ENCODE measurements at regions not wholly inside any gene's neighbourhood (a gene's known extent, or its start where the extent isn't known, plus 50 kb on each side); places are given as distances from the start of the nearest gene placed in this dataset.
"Not testable (repeated sequence)": the region's sequence is repeated elsewhere in the genome, so short reads cannot be mapped to it uniquely, and the experiment has no call there.

DNA sequence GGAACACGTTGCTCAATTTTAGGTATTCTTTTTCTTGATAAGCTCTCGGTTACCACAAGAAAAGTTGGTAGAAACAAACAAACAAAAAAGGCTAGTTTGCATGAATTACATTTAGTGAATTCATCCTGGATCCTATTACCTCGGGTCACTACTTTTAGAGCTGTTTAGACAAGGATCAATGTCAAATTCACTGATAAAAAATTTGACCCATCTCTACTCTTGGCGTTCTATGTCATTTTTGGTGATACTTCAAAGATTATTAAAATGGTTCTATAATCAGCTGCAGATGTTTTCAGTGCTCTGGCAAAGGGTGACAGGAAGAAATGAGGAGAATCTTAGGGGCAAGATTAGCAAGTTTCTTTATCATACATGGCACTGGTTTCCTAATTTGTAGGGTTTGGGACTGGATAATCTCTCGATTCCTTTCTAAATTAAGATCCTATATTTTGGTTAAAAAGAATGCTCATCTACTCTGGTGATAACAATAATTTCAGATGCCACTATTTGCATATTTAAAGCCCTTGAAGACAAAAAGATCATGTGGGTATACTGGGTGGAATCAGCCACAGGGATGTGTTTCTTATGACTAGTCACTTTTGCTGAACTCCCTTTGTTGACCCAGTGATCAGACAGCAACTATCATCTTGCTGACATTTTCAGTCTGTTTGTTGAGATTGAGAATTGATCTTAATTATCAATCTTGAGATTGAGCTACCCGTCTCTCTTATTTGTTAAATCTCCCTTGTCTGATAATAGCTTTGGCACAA lies 442.9 kb downstream of the AASDHPPT start:
- Histone ChIP-seq H3K36me3 (ENCODE audit: insufficient read depth, low read depth, low read length) (no peaks in the 10 kb centered on the region), H3K9ac (ENCODE audit: low read depth, low read length) (no peak overlapping the region), H3K4me3 (ENCODE audit: low read length) (no peak overlapping the region), H3K27ac (ENCODE audit: low read length) (no peak overlapping the region), H3K9me3 (ENCODE audit: insufficient read depth, low read depth, low read length) (no peaks in the 10 kb centered on the region), H3K27me3 (ENCODE audit: insufficient read depth, low read length) (no peaks in the 10 kb centered on the region), H3K4me1 (ENCODE audit: insufficient read depth, low read length) (no peaks in the 10 kb centered on the region)

- Histone ChIP-seq H3K9ac (ENCODE audit: low read depth, low read length) (no peak overlapping the region), H3K4me1 (ENCODE audit: insufficient read depth, low read length) (no peaks in the 10 kb centered on the region), H3K4me3 (ENCODE audit: low read length) (no peak overlapping the region), H3K9me3 (ENCODE audit: insufficient read depth, low read depth, low read length) (no peaks in the 10 kb centered on the region), H3K27me3 (ENCODE audit: insufficient read depth, low read length) (no peaks in the 10 kb centered on the region), H3K36me3 (ENCODE audit: insufficient read depth, low read depth, low read length) (no peaks in the 10 kb centered on the region), H3K27ac (ENCODE audit: low read length) (no peak overlapping the region)
These were observed 443.5 kb downstream of the AASDHPPT start for GRCh38 chr11:106520920-106521319.

GRCh38 chr11:106523171-106523570 lies 445.7 kb downstream of the AASDHPPT start:
- no peaks in the 10 kb centered on the region for H3K9me3 ChIP-seq (ENCODE audit: insufficient read depth, low read depth, low read length)
- H3K4me3 ChIP-seq (ENCODE audit: low read length): no peak overlapping the region
- H3K36me3 ChIP-seq (ENCODE audit: insufficient read depth, low read depth, low read length): no peaks in the 10 kb centered on the region

DNA sequence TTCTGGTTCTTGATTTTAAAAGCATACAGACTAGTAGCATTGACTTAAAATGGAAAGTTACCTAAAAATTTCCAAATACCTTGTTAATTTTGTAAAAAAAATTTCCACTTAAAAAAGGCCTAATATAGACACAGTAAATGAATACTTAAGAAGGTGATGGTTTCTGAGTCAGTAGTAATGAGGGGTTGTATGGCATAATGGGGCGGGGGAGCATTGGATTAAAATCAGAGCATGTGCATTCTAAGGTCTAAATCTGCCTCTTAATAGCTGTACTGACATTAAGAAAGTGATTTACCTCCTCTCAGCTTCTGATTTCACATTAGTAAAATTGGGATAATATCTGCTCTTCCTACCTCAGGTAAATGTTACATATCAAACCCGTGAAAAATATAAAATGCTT lies 446.5 kb downstream of the AASDHPPT start:
- Histone ChIP-seq H3K27me3 (ENCODE audit: insufficient read depth, low read length) (no peaks in the 10 kb centered on the region), H3K9ac (ENCODE audit: low read depth, low read length) (no peak overlapping the region), H3K4me1 (ENCODE audit: insufficient read depth, low read length) (no peaks in the 10 kb centered on the region), H3K4me3 (ENCODE audit: low read length) (no peak overlapping the region), H3K36me3 (ENCODE audit: insufficient read depth, low read depth, low read length) (no peaks in the 10 kb centered on the region), H3K9me3 (ENCODE audit: insufficient read depth, low read depth, low read length) (no peaks in the 10 kb centered on the region), H3K27ac (ENCODE audit: low read length) (no peak overlapping the region)

More at GRCh38 chr11:106523171-106523570, 445.7 kb downstream of the AASDHPPT start:
- H3K4me1 ChIP-seq (ENCODE audit: insufficient read depth, low read length): no peaks in the 10 kb centered on the region
- no peaks in the 10 kb centered on the region for H3K27me3 ChIP-seq (ENCODE audit: insufficient read depth, low read length)
- H3K27ac ChIP-seq (ENCODE audit: low read length): no peak overlapping the region
- H3K9ac ChIP-seq (ENCODE audit: low read depth, low read length): no peak overlapping the region

- no peaks in the 10 kb centered on the region for H3K4me1 ChIP-seq (ENCODE audit: insufficient read depth, low read length)
- no peaks in the 10 kb centered on the region for H3K27me3 ChIP-seq (ENCODE audit: insufficient read depth, low read length)
- no peaks in the 10 kb centered on the region for H3K9me3 ChIP-seq (ENCODE audit: insufficient read depth, low read depth, low read length)
- H3K4me3 ChIP-seq (ENCODE audit: low read length): no peak overlapping the region
- no peak overlapping the region for H3K27ac ChIP-seq (ENCODE audit: low read length)
- no peak overlapping the region for H3K9ac ChIP-seq (ENCODE audit: low read depth, low read length)
- no peaks in the 10 kb centered on the region for H3K36me3 ChIP-seq (ENCODE audit: insufficient read depth, low read depth, low read length)
These were observed 447.0 kb downstream of the AASDHPPT start for GRCh38 chr11:106524436-106524835.

GRCh38 chr11:106531648-106532047 lies 454.2 kb downstream of the AASDHPPT start:
- H3K27me3 ChIP-seq (ENCODE audit: insufficient read depth, low read length); H3K36me3 ChIP-seq (ENCODE audit: insufficient read depth, low read depth, low read length); H3K4me1 ChIP-seq (ENCODE audit: insufficient read depth, low read length); H3K27ac ChIP-seq (ENCODE audit: low read length); H3K4me3 ChIP-seq (ENCODE audit: low read length); H3K9me3 ChIP-seq (ENCODE audit: insufficient read depth, low read depth, low read length); H3K9ac ChIP-seq (ENCODE audit: low read depth, low read length): not testable (repeated sequence)

GRCh38 chr11:106533046-106533445 lies 455.6 kb downstream of the AASDHPPT start:
- no peak overlapping the region for H3K27ac ChIP-seq (ENCODE audit: low read length)
- no peaks in the 10 kb centered on the region for H3K36me3 ChIP-seq (ENCODE audit: insufficient read depth, low read depth, low read length)
- no peaks in the 10 kb centered on the region for H3K9me3 ChIP-seq (ENCODE audit: insufficient read depth, low read depth, low read length)
- H3K4me1 ChIP-seq (ENCODE audit: insufficient read depth, low read length): no peaks in the 10 kb centered on the region
- H3K9ac ChIP-seq (ENCODE audit: low read depth, low read length): no peak overlapping the region
- H3K27me3 ChIP-seq (ENCODE audit: insufficient read depth, low read length): no peaks in the 10 kb centered on the region
- no peak overlapping the region for H3K4me3 ChIP-seq (ENCODE audit: low read length)

- Histone ChIP-seq H3K27me3 (ENCODE audit: insufficient read depth, low read length) (no peaks in the 10 kb centered on the region), H3K4me1 (ENCODE audit: insufficient read depth, low read length) (no peaks in the 10 kb centered on the region), H3K9ac (ENCODE audit: low read depth, low read length) (no peak overlapping the region), H3K27ac (ENCODE audit: low read length) (no peak overlapping the region), H3K36me3 (ENCODE audit: insufficient read depth, low read depth, low read length) (no peaks in the 10 kb centered on the region), H3K9me3 (ENCODE audit: insufficient read depth, low read depth, low read length) (no peaks in the 10 kb centered on the region), H3K4me3 (ENCODE audit: low read length) (no peak overlapping the region)
These were observed 462.5 kb downstream of the AASDHPPT start for GRCh38 chr11:106540001-106540400.

GRCh38 chr11:106548406-106548805 lies 469.9 kb downstream of the GUCY1A2 start:
- Histone ChIP-seq H3K4me1 (ENCODE audit: insufficient read depth, low read length) (no peaks in the 10 kb centered on the region), H3K36me3 (ENCODE audit: insufficient read depth, low read depth, low read length) (no peaks in the 10 kb centered on the region), H3K27me3 (ENCODE audit: insufficient read depth, low read length) (no peaks in the 10 kb centered on the region), H3K4me3 (ENCODE audit: low read length) (no peak overlapping the region), H3K9me3 (ENCODE audit: insufficient read depth, low read depth, low read length) (no peaks in the 10 kb centered on the region), H3K9ac (ENCODE audit: low read depth, low read length) (no peak overlapping the region), H3K27ac (ENCODE audit: low read length) (no peak overlapping the region)

DNA sequence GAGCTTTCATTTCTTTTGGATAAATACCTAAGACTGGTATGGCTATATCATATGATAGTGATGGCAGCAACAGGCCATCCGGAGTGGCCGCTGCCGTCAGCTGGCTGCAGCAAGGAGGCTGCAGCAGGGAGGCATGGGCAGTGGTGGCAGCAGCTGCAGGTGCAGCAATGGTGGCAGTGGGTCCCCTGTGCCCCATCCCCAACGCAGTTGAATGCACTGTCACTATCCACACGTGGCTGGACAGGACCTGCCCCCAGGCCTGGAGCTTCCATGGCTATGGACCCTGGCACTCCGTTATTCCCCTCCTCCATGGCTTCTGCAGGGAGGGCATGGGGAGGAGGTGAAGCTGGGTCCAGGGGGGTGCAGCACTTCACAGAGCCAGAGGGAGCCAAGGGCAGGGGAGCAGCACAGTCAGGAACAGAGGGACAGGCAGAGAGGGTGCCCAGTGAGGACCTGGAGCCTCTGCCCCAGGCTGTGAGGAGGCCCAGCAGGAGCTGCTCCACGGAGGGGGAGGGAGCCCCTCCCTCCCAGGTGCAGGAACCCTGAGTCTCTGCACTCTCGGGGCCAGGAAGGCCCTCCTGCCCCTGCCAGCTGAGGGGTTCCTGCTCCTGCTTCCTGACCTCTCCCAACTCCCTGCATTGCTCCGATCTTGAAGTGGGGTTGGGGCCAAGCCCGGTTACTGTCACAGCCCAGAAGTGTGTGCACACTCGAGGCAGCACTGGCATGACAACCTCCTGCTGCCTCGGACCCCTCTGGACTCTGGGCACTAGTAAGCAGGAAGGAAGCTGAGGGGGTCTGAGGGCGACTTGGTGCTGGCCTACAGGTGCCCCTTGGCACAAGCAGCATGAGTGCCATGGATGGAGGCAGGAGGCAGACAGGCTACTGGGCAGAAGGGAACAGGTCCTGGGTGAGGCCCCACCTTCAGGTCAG lies 466.3 kb downstream of the GUCY1A2 start:
- Histone ChIP-seq H3K27ac (ENCODE audit: low read length) (no peak overlapping the region), H3K9ac (ENCODE audit: low read depth, low read length) (no peak overlapping the region), H3K4me1 (ENCODE audit: insufficient read depth, low read length) (no peaks in the 10 kb centered on the region), H3K9me3 (ENCODE audit: insufficient read depth, low read depth, low read length) (peaks cover 5% of the 10 kb centered on the region; the same call in 1 of the 2 replicates), H3K27me3 (ENCODE audit: insufficient read depth, low read length) (no peaks in the 10 kb centered on the region), H3K36me3 (ENCODE audit: insufficient read depth, low read depth, low read length) (no peaks in the 10 kb centered on the region), H3K4me3 (ENCODE audit: low read length) (no peak overlapping the region)

DNA sequence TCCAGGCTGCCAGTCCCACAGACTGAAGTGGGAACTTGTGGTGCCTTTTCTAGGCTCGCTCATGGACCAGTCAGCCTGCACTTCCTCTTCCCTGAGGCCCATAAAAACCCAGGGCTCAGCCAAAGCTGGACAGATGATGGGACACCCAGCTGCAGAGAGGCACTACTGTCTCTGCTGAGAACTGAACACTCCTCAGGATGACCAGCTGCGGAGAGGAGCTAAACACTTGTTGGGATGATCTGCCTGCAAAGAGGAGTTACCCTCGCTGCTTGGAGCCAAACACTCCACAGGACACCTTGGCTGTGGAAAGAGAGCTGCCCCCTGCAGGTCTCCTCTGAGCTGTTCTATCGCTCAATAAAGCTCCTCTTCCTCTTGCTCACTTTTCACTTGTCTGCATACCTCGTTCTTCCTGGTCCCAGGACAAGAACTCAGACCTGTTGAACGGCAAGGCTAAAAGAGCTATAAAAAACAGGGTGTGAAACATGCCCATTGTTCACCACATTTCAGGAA lies 465.5 kb downstream of the GUCY1A2 start:
- no peaks in the 10 kb centered on the region for H3K36me3 ChIP-seq (ENCODE audit: insufficient read depth, low read depth, low read length)
- no peaks in the 10 kb centered on the region for H3K4me1 ChIP-seq (ENCODE audit: insufficient read depth, low read length)
- H3K4me3 ChIP-seq (ENCODE audit: low read length): no peak overlapping the region
- H3K27ac ChIP-seq (ENCODE audit: low read length): no peak overlapping the region
- H3K27me3 ChIP-seq (ENCODE audit: insufficient read depth, low read length): no peaks in the 10 kb centered on the region
- no peak overlapping the region for H3K9ac ChIP-seq (ENCODE audit: low read depth, low read length)
- H3K9me3 ChIP-seq (ENCODE audit: insufficient read depth, low read depth, low read length): peaks cover 5% of the 10 kb centered on the region; the same call in 1 of the 2 replicates

Data from iPS-20b (cell line).